Activated T-cell treated with anti-CD3 and anti-CD28 coated beads for 4 hours (primary cell): ENCODE measurements at regions not wholly inside any gene's neighbourhood (a gene's known extent, or its start where the extent isn't known, plus 50 kb on each side); places are given as distances from the start of the nearest gene placed in this dataset.

ENCODE experiments used
- DNase-seq: peaks from one replicate; pipeline ENCODE4 v3.0.0-alpha.2; 2020

GRCh38 chr14:87152693-87153092 lies 840.3 kb downstream of the GALC start:
- no peak for DNase-seq

GRCh38 chr14:87149583-87150354 lies 843.2 kb downstream of the GALC start:
- DNase-seq: no peak

- no peak for DNase-seq
These were observed 844.3 kb downstream of the GALC start for GRCh38 chr14:87148655-87149054.

DNA sequence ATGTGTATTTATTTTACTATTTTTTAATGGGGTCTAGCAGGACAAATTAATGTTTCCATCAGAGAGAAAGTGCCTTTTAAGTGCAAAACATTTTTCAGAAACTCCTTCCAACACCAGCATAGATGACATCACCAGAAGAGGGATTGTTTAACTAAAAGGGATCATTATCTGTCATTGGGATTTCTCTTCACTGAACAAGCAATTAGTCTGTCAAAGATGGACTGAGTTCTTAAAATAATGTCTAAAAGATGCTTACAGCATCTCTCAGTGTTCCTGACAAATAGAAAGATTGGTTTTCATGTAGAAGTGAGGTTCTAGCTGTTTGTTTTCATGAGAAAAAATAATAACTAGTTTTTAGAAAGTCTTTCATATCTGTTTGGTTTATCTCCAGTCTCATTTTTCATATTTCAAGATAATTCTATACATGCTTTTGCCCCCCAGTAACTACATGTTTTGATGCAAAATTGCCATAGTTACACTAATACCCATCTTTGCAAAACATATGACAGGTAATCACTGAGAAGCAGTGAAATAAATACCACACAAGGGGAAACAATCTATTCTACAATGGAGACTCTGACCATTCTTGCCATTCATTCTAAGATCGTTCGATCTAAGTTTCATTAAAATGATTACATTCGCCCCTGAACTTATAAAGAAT lies 850.3 kb downstream of the GALC start:
- no peak for DNase-seq

DNA sequence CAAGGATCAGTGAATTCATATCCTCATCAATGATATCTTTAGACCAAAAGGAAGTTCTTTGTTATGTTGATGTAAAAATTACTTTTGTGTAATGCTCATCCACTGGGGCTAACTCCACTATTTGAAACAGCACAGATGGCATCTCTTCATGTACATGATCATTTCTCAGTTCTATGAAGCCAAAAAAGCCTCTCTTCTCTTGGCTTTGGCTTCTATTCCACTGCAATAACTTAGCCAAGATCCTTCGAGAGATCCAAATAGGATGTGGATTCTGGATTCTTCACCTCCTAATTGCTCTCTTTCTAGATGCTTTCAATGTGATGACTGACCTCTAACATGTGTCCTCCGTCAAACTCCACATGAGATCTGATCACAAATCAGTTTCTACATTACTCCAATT lies 851.2 kb downstream of the GALC start:
- DNase-seq: no peak

DNA sequence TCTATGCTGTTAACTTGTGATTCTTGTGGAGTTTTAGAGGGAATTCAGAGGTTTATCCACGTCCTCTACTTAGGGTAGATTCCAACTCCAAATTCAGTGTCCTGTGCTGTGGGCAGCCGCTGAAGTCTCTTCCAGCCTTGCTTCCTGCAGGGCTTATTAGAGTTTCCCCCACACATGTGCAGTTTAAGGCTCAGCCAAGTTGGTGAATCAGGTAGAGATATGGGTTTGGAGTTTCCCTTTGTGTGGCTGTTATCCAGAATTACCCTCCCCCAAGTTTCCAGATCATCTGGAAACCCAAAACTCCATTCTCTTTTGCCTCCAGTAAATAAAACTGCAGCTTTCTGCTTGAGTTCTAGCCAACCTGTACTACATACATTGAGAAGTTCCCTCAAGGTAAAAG lies 853.7 kb downstream of the GALC start:
- no peak for DNase-seq

DNA sequence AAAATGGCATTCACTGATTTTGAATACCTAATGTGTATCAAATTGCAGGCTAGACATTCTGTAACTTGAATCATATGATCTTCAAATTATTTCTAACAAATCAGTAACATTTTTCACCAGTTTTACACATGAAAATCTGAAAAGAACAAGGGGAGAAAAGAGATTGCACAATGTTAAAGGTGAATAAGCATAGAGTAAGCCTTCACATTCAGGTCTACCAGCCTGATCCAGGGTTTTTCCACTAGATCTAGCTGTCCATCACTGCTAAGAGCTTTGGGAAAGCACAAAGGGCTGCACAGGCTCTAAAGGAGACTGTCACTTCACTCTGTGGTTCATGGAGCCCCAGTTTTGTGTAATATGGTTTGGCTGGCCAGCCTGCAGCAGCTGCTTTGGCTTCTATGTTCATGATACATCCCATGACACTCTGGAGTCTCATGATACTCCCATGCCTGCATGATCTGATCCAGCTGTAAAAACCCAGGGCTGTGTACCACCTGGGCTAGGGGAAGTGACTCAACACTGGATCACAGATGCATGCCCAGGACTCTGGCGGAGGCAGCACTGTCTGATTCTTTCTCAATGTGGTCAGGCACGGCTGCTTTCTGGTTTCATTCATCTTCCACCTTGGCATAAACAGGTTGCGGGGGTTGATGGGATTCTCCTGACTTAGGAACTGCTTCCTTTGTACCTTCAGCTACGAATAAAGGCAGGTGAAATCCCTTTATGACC lies 859.7 kb downstream of the GALC start:
- DNase-seq: no peak

DNA sequence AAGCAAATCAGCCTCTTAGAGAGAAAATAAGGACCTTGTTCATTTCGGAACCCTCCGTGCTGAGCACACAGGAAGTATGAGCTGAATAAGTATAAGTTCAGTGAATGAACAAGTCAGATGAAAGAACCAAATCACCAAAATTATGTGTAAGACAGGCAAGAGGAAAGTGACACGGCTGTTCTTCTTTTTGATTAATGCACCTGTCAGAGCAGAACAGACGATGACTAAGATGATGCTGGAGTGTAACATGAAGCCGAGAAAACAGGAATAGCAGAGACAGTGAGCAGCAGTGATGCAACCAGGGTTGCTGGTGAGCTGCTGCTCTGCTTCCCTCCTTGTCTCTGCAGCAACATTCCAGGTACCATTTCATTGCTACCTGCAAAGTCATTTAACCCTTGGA lies 861.1 kb downstream of the GALC start:
- DNase-seq: no peak

GRCh38 chr14:87122166-87122565 lies 870.8 kb downstream of the GALC start:
- DNase-seq: no peak

DNA sequence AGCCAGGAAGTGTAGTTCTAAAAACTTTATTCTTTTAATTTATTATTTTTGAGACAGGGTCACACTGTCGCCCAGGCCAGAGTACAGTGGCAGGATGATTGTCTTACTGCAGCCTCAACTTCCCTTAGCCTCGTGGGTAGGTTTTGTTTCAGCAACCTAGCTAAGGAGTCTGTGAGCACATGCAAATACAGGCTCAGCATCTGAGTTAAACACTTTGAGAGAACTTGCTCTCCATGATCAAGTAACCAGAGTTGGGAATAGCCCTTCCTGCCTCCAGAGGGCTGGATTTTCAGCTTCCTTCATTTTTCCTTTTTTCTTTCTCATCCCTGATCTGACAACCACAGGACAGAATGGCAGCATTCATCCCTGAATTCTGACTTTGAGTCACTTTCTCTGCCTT lies 871.3 kb downstream of the GALC start:
- no peak for DNase-seq

DNA sequence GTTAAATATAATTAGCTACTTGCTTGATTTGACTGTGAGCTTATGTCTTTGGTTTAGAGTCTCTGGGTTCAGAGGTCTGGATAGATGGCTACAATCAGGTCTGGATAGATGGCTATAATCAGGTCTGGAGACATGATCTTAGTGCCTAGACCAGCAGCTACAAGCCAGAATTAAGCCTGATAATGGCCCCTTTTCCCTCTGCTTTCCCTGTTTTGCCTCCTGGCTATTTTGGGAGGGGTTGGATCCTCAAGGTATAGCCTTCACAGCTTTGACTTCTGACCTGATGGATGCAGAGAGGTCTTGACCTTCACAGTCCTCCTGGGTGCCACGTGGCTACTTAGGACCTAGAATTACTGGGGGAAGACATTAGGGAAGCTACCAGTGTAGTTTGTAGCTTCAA lies 877.7 kb downstream of the GALC start:
- no peak for DNase-seq

GRCh38 chr14:87113286-87113685 lies 879.7 kb downstream of the GALC start:
- no peak for DNase-seq

DNA sequence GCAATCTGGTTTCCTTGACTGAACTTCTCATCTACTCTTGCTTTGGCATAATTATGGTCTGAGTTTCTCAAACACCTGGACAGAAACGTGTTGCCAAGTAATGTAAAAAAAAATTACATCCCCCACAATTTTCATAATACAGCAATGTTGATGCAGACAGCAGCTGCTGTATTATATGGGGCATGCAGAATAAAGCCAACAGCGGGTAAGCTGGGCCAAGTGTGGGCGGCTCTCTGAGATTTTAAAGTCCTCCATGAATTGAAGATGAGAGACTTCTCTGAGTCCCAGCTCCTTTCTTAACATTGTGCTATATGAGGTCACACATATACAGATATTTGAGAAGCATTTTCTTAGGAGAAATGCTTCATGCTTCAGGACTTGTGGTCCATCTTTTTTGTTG lies 881.2 kb downstream of the GALC start:
- no peak for DNase-seq

GRCh38 chr14:87111126-87111525 lies 881.9 kb downstream of the GALC start:
- no peak for DNase-seq

GRCh38 chr14:87109271-87109670 lies 883.7 kb downstream of the GALC start:
- DNase-seq: no peak

DNA sequence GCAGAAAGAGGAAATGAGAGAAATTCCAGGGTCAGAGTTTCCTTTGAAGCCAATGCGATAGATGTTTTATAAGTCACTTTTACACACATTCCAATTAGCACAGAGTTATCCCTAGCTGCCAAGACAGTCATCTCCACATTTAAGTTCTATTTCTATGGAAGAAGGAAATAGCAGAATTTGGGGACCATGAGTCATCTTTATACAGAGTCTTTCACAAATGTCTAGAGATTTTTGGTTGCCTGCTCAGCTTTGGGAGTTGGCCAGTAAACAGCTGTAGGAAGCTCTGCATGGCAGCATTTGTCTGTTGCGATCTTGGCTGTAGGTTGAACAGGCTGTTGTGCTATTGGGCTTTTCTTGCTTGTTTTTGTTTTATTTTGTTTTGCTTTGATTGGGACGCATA lies 884.3 kb downstream of the GALC start:
- no peak for DNase-seq

DNA sequence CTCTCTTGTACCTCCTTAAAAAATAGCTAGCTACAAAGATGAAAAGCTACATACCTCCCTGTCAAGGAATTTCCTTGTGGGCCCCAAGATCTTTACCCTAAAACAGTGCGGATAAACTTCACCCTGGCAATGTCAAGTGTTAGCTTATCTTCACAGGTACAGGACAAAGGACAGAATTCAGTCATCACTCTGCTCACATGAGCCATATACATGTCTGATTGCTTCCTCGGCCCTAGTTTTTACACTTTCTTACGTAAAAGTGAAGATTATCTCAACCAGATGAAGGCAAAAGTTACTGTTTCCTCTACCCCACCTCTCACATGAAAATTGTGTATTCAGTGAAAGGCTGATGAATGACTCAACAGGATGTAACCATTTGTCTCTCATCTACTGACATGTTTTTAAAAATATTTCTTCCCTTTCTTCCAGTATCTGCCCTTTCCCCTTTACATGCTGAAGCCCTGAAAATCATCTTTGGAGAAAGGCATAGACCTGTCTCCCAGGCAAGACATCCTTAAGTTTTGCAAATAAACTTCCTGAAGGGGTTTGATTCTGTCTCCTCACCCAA lies 890.1 kb downstream of the GALC start:
- DNase-seq: no peak

GRCh38 chr14:87097015-87097414 lies 896.0 kb downstream of the GALC start:
- DNase-seq: no peak

- no peak for DNase-seq
These were observed 898.1 kb downstream of the GALC start for GRCh38 chr14:87094913-87095312.

DNA sequence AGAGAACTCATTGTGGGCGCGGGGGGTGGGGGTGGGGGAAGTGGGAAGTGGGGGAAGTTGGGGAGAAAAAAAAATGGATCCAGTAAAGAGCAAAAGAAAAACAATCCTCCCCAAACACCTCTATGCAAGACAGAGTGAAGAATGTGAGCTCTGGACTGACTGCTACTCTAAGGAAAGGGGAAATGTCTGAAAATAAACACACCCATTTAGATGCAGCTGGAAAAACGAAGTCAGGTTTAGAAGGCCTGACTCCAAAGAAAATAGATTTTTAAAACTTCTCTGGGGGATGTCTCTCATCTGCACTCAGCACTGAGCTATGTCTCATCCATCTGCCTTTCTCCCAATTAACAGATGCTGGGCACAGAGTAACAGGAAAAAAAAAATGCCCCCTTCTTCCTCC lies 904.4 kb downstream of the GALC start:
- DNase-seq: no peak

DNA sequence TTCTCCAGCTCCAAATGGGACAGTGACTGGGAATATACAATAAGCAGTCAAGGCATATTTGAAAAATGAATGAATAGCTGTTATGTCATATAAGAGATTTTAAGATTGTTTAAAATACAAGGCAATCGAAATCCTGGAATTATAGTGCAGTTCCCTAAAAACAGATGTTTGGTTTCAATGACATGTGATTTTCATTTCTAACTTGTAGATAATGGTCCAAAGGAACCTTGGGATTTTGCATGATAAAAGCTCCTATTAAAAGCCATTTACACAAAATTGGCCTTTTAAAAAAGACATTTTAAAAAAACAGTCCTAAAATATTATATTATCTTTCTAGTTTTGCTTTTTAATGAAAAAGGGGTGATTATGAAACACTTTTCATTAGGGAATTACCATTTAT lies 905.1 kb downstream of the GALC start:
- DNase-seq: no peak

GRCh38 chr14:87084908-87085307 lies 908.1 kb downstream of the GALC start:
- DNase-seq: no peak

DNA sequence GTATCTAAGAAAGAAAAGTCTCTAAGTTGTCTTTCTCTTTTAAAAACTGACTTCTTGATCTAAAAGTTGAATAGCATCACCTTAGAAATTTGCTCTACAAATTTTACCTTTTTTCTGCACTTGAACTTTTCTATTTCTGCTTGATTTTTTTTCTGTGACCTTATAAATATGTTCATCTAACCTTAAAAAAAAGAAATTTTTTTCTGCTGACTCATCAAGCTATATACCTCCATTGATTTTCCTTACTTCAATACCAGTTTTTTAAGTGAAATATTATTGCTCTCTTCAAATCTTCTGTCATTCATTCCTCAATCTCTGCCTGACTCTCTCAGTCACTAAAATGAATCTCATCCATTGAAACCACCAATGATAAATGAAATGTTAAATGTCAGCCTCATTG lies 910.1 kb downstream of the GALC start:
- DNase-seq: no peak

- no peak for DNase-seq
These were observed 912.0 kb downstream of the GALC start for GRCh38 chr14:87081004-87081403.
